ENCODE measurements at regions not wholly inside any gene's neighbourhood (a gene's known extent, or its start where the extent isn't known, plus 50 kb on each side); places are given as distances from the start of the nearest gene placed in this dataset.

DNA sequence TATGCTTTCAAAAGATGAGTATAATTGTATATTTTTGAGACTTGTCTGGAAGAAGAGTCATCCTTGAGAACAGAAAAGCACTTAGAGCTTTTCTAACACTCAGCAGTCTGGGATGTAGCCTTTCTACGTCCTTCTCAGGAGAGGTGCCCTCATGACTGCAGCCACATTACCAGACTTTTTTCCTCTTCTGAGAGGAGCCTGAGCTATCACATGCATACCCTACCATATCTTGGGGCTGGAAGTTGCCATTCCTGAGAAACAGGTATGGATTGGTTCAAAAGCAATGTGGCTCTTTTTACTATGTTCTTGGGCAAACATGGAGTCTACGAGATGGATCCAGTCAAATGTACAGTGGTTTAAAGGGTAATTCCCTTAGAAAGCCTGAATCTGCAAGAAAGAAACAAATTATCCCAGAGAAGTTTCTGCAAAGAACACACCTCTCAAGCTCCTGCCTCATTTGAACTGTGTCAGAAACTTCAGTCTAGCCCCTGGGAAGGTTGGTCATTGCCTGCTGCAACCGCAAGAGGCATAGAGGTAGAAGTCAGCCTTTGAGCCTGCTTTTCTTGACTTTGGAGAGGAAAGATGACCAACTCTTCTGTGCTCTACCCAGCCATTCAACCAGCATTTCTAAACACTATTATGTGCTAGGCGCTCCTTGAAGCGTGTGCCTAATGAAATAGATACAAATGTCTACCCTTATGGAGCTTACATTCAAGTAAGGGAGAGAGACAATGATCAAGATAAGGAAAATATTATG, 401.9 kb upstream of the ACTBL2 start:
- TF ChIP-seq, protein P1, sequence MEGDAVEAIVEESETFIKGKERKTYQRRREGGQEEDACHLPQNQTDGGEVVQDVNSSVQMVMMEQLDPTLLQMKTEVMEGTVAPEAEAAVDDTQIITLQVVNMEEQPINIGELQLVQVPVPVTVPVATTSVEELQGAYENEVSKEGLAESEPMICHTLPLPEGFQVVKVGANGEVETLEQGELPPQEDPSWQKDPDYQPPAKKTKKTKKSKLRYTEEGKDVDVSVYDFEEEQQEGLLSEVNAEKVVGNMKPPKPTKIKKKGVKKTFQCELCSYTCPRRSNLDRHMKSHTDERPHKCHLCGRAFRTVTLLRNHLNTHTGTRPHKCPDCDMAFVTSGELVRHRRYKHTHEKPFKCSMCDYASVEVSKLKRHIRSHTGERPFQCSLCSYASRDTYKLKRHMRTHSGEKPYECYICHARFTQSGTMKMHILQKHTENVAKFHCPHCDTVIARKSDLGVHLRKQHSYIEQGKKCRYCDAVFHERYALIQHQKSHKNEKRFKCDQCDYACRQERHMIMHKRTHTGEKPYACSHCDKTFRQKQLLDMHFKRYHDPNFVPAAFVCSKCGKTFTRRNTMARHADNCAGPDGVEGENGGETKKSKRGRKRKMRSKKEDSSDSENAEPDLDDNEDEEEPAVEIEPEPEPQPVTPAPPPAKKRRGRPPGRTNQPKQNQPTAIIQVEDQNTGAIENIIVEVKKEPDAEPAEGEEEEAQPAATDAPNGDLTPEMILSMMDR (conservative IDR thresholded peaks at IDR 0.05 in 1 of 2, IDR thresholded peaks at IDR 0.05 in 1 of 2; ENCODE audit: extremely low read depth in 1 of 2, insufficient read depth in 1 of 2, low read depth in 1 of 2, low read length in 2 of 2) = no peak
- TF ChIP-seq EZH2 (IDR thresholded peaks at IDR 0.05; ENCODE audit: borderline replicate concordance, low read length) = no peak
